Neural crest cell (in vitro differentiated cells): ENCODE measurements at regions not wholly inside any gene's neighbourhood (a gene's known extent, or its start where the extent isn't known, plus 50 kb on each side); places are given as distances from the start of the nearest gene placed in this dataset.

Experiments
- DNase-seq: peaks from one replicate; pipeline ENCODE4 v3.0.0; 2021; ENCODE audit warnings: low read depth, mixed read lengths, low spot score
- H3K27ac Mint-ChIP-seq: one replicate; pipeline ENCODE4 v1.8.0; 2021; ENCODE audit warnings: mild to moderate bottlenecking, mixed read lengths; ENCODE audit not compliant: unreplicated experiment
- H3K27me3 Mint-ChIP-seq: 2 replicates; pipeline ENCODE4 v1.8.0; 2021; ENCODE audit warnings: low read depth, mild to moderate bottlenecking, mixed read lengths
- H3K36me3 Mint-ChIP-seq: 2 replicates; pipeline ENCODE4 v1.8.0; 2021; ENCODE audit warnings: low read depth, mild to moderate bottlenecking, mixed read lengths
- H3K4me1 Mint-ChIP-seq: 2 replicates; pipeline ENCODE4 v1.8.0; 2021; ENCODE audit warnings: mixed read lengths
- H3K4me3 Mint-ChIP-seq: one replicate; pipeline ENCODE4 v1.8.0; 2021; ENCODE audit warnings: mild to moderate bottlenecking, mixed read lengths
- H3K9me3 Mint-ChIP-seq: 2 replicates; pipeline ENCODE4 v1.8.0; 2021; ENCODE audit warnings: mixed read lengths
- CTCF ChIP-seq: fragments of 200-600 bp; sonication (generic); conservative IDR thresholded peaks from 2 replicates; pipeline ENCODE4 v1.5.0; 2021; ENCODE audit warnings: antibody characterized with exemption, mild to moderate bottlenecking

GRCh38 chr1:30140566-30140965 is 582.8 kb downstream of the MATN1 start:
- no peak for DNase-seq
- TF ChIP-seq CTCF = no peak
- Mint-ChIP-seq H3K9me3 (peaks cover 6% of the 10 kb centered on the region), H3K27me3 (peaks cover 17% of the 10 kb centered on the region), H3K4me3 (no peak overlapping the region), H3K27ac (no peak overlapping the region), H3K36me3 (no peaks in the 10 kb centered on the region), H3K4me1 (no peaks in the 10 kb centered on the region)

GRCh38 chr1:30138891-30139290 is 584.5 kb downstream of the MATN1 start:
- Mint-ChIP-seq H3K4me1 (no peaks in the 10 kb centered on the region), H3K27ac (no peak overlapping the region), H3K4me3 (no peak overlapping the region), H3K9me3 (peaks cover under 1% of the 10 kb centered on the region), H3K36me3 (no peaks in the 10 kb centered on the region), H3K27me3 (peaks cover under 1% of the 10 kb centered on the region)
- DNase-seq = no peak
- no peak for TF ChIP-seq CTCF

GRCh38 chr1:30137001-30137400 is 586.4 kb downstream of the MATN1 start:
- no peak overlapping the region for H3K27ac Mint-ChIP-seq
- H3K4me3 Mint-ChIP-seq = no peak overlapping the region
- H3K27me3 Mint-ChIP-seq = no peaks in the 10 kb centered on the region
- H3K9me3 Mint-ChIP-seq = no peaks in the 10 kb centered on the region
- no peak for TF ChIP-seq CTCF
- no peaks in the 10 kb centered on the region for H3K4me1 Mint-ChIP-seq
- no peak for DNase-seq
- H3K36me3 Mint-ChIP-seq = no peaks in the 10 kb centered on the region

GRCh38 chr1:30135698-30136097 is 587.7 kb downstream of the MATN1 start:
- no peak overlapping the region for H3K27ac Mint-ChIP-seq
- no peaks in the 10 kb centered on the region for H3K27me3 Mint-ChIP-seq

GRCh38 chr1:30134466-30135217 is 588.7 kb downstream of the MATN1 start:
- Mint-ChIP-seq H3K36me3 (no peaks in the 10 kb centered on the region), H3K4me3 (no peak overlapping the region), H3K4me1 (no peaks in the 10 kb centered on the region), H3K9me3 (no peaks in the 10 kb centered on the region), H3K27me3 (no peaks in the 10 kb centered on the region), H3K27ac (no peak overlapping the region)
- no peak for DNase-seq
- no peak for TF ChIP-seq CTCF

More at GRCh38 chr1:30135698-30136097, 587.7 kb downstream of the MATN1 start:
- TF ChIP-seq CTCF = no peak
- Mint-ChIP-seq H3K4me3 (no peak overlapping the region), H3K36me3 (no peaks in the 10 kb centered on the region), H3K4me1 (no peaks in the 10 kb centered on the region), H3K9me3 (no peaks in the 10 kb centered on the region)
- no peak for DNase-seq
